CD4-positive, alpha-beta memory T cell (primary cell): ENCODE measurements at regions not wholly inside any gene's neighbourhood (a gene's known extent, or its start where the extent isn't known, plus 50 kb on each side); places are given as distances from the start of the nearest gene placed in this dataset.

ENCODE experiments used
- CTCF ChIA-PET: fragments of 350-600 bp; sonication (Branson Sonifier 250); formaldehyde crosslinking; loops from one replicate; lab custom pipeline; 2021; ENCODE audit warnings: inconsistent platforms; ENCODE audit not compliant: partially characterized antibody; lab: Charles Lee
- POLR2A ChIA-PET: fragments of 350-600 bp; sonication (Branson Sonifier 250); formaldehyde crosslinking; loops from one replicate; lab custom pipeline; 2021; ENCODE audit not compliant: partially characterized antibody; lab: Charles Lee
- DNase-seq, 5 donors: peaks; one replicate each; pipeline versions ENCODE4 v3.0.0 to v3.0.0-alpha.2; 2020 to 2022; ENCODE audit warnings: mixed read lengths in 1 of 5
- H3K27ac ChIP-seq: one replicate; pipeline ENCODE4 v1.7.0; 2013; ENCODE audit warnings: low read depth, low read length
- H3K27me3 ChIP-seq: 2 replicates; pipeline ENCODE4 v1.7.0; 2013; ENCODE audit warnings: mild to moderate bottlenecking, low read length, moderate library complexity; ENCODE audit not compliant: insufficient read depth
- H3K36me3 ChIP-seq: 2 replicates; pipeline ENCODE4 v1.7.0; 2013; ENCODE audit warnings: mild to moderate bottlenecking, low read length, moderate library complexity; ENCODE audit not compliant: insufficient read depth
- H3K4me1 ChIP-seq: 2 replicates; pipeline ENCODE4 v1.7.0; 2013; ENCODE audit warnings: mild to moderate bottlenecking, low read length, moderate library complexity; ENCODE audit not compliant: insufficient read depth
- H3K4me3 ChIP-seq, 2 donors: one replicate each; pipeline ENCODE4 v1.7.0; 2013; ENCODE audit warnings: low read length in 2 of 2, mild to moderate bottlenecking in 1 of 2
- H3K9me3 ChIP-seq, 2 donors: one replicate each; pipeline ENCODE4 v1.7.0; 2013; ENCODE audit warnings: low read length in 2 of 2, control low read depth in 1 of 2; ENCODE audit not compliant: control insufficient read depth in 1 of 2
- H3K27ac Mint-ChIP-seq, 7 donors: one replicate each; pipeline ENCODE4 v1.8.0; 2020 to 2021; ENCODE audit warnings: mixed read lengths in 7 of 7, mild to moderate bottlenecking in 6 of 7, inconsistent platforms in 3 of 7, moderate library complexity in 3 of 7
- H3K27me3 Mint-ChIP-seq, 2 donors: one replicate each; pipeline ENCODE4 v1.8.0; 2020 to 2021; ENCODE audit warnings: mixed read lengths in 2 of 2
- H3K36me3 Mint-ChIP-seq, 2 donors: one replicate each; pipeline ENCODE4 v1.8.0; 2020 to 2021; ENCODE audit warnings: mixed read lengths in 2 of 2, inconsistent platforms in 1 of 2, mild to moderate bottlenecking in 1 of 2
- H3K4me1 Mint-ChIP-seq, 4 donors: one replicate each; pipeline ENCODE4 v1.8.0; 2020 to 2021; ENCODE audit warnings: mixed read lengths in 4 of 4, mild to moderate bottlenecking in 1 of 4
- H3K4me3 Mint-ChIP-seq, 8 donors: one replicate each; pipeline ENCODE4 v1.8.0; 2020 to 2021; ENCODE audit warnings: mixed read lengths in 8 of 8, mild to moderate bottlenecking in 7 of 8, moderate library complexity in 6 of 8, inconsistent platforms in 3 of 8
- H3K9me3 Mint-ChIP-seq, 8 donors: one replicate each; pipeline ENCODE4 v1.8.0; 2020 to 2021; ENCODE audit warnings: mixed read lengths in 8 of 8, mild to moderate bottlenecking in 5 of 8, inconsistent platforms in 3 of 8, moderate library complexity in 1 of 8
- intact Hi-C: fragments of 100-400 bp; cut with micrococcal nuclease; formaldehyde crosslinking; loops from one replicate; pipeline ENCODE4 v1.15.1; 2023

DNA sequence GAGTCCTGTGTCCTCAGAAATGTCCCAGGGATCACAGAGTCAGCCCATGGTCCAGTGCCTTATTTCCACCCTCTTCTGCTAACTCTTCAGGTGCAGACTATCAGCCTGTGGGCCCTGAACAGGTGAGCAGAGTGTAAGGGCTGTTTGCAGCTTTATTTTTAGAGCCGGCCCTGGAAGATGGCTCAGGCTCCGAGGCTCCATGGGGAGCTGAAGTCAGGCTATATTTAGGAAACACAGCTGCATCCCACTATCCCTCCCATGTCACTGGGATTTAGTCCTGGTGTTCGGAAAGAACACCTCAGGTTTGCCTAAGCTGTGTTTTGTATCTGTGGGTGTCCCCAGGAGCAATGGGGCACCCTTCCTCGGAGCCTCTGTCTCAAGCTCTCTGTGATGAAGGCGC is 126.9 kb downstream of the RPS24 start:
- Histone ChIP-seq H3K9me3 (no peaks in the 10 kb centered on the region), H3K36me3 (no peaks in the 10 kb centered on the region), H3K27ac (no peak overlapping the region), H3K4me3 (no peak overlapping the region), H3K4me1 (no peaks in the 10 kb centered on the region), H3K27me3 (no peaks in the 10 kb centered on the region)
- Mint-ChIP-seq H3K4me1 (no peaks in the 10 kb centered on the region), H3K36me3 (no peaks in the 10 kb centered on the region), H3K27ac (no peak overlapping the region), H3K27me3 (peaks cover 4 to 14% of the 10 kb centered on the region in 2 donors), H3K4me3 (no peak overlapping the region), H3K9me3 (peaks cover 2 to 15% (median 7%) of the 10 kb centered on the region in 8 donors)
- no peak for DNase-seq
- intact Hi-C loops, result no loop called here
- CTCF ChIA-PET, result no interaction called here
- POLR2A ChIA-PET, result no interaction called here

DNA sequence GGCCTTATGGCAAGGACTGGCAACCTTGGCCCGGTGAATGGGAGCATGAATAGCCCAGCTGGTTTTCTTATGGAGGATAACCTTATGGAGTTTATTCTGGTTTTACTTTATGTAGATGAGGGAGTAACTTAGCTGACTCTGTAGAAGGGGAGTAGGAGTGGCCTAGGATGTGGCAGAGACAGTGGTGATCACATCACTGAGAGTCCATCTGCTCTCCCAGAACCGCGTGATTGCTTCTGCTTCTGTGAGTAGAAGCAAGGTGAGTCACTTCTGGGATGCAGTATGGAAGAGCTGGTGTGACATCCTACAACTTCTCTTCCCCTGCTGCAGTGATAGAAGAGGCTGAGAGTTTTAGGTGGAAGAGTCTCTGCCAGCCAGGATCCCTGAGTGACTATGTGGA is 129.2 kb downstream of the RPS24 start:
- H3K27ac Mint-ChIP-seq, result no peak overlapping the region
- POLR2A ChIA-PET, result no interaction called here

DNA sequence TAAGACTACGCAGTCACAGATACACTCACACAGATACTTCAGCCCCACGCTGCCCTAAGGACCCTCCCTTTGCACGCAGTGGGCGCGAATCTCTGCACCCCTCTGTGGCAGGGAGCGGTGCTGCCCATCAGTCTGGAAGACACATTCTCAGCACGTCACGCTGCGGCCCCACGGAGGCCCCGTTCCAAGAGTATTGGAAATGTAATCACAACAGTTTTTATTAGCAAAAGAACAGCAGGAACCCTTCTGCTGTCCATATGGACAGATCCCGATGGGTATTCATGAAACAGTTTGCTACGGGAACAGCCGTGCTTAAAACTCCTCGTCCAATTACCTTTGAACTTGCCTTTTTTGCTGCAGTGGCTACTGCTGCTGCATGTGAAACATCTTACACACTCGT is 131.0 kb downstream of the RPS24 start:
- Mint-ChIP-seq H3K4me1 (no peaks in the 10 kb centered on the region), H3K27me3 (peaks cover 0 to 6% of the 10 kb centered on the region in 2 donors), H3K9me3 (peaks cover 2 to 12% (median 7%) of the 10 kb centered on the region in 8 donors), H3K4me3 (no peak overlapping the region), H3K36me3 (no peaks in the 10 kb centered on the region), H3K27ac (no peak overlapping the region)
- H3K4me1 ChIP-seq, result no peaks in the 10 kb centered on the region
- H3K36me3 ChIP-seq, result no peaks in the 10 kb centered on the region
- no peaks in the 10 kb centered on the region for H3K27me3 ChIP-seq
- intact Hi-C loops, result no loop called here
- no peaks in the 10 kb centered on the region for H3K9me3 ChIP-seq
- H3K4me3 ChIP-seq, result no peak overlapping the region
- no peak overlapping the region for H3K27ac ChIP-seq
- no peak for DNase-seq
- ChIA-PET CTCF (no interaction called here), POLR2A (no interaction called here)

More for the DNA sequence above, 129.2 kb downstream of the RPS24 start:
- H3K4me3 Mint-ChIP-seq, result no peak overlapping the region
- Histone ChIP-seq H3K27me3 (no peaks in the 10 kb centered on the region), H3K36me3 (no peaks in the 10 kb centered on the region), H3K9me3 (no peaks in the 10 kb centered on the region), H3K4me1 (no peaks in the 10 kb centered on the region), H3K27ac (no peak overlapping the region), H3K4me3 (no peak overlapping the region)
- CTCF ChIA-PET, result no interaction called here
- no peaks in the 10 kb centered on the region for H3K4me1 Mint-ChIP-seq
- DNase-seq, result no peak
- peaks cover 2 to 15% (median 7%) of the 10 kb centered on the region in 8 donors for H3K9me3 Mint-ChIP-seq
- no peaks in the 10 kb centered on the region for H3K36me3 Mint-ChIP-seq
- intact Hi-C loops, result no loop called here
- H3K27me3 Mint-ChIP-seq, result peaks cover 4 to 12% of the 10 kb centered on the region in 2 donors

DNA sequence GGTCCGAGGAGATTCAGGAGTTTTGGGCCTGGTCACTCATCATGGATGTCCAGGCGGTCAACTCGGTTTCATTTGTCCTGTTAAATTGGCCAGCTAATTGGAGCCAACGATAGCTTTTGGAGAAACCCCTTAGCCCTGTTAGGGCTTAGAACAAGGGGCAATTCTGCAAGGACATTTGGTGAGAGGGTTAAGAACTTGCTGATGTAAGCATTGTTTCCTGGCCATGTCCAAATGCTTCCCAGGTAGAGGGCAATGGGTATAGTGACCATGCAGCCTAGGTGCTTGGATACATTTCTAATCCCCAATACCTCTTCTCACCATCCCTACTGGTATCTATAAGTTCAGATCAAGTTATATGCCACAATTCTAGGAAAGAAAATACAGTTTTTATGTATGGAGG is 131.5 kb downstream of the RPS24 start:
- H3K4me1 ChIP-seq, result no peaks in the 10 kb centered on the region
- no peaks in the 10 kb centered on the region for H3K9me3 ChIP-seq
- POLR2A ChIA-PET, result no interaction called here
- Mint-ChIP-seq H3K4me3 (no peak overlapping the region), H3K27ac (no peak overlapping the region), H3K27me3 (peaks cover 0 to 4% of the 10 kb centered on the region in 2 donors), H3K9me3 (peaks cover 2 to 13% (median 7%) of the 10 kb centered on the region in 8 donors), H3K4me1 (no peaks in the 10 kb centered on the region), H3K36me3 (no peaks in the 10 kb centered on the region)
- no peak overlapping the region for H3K4me3 ChIP-seq
- CTCF ChIA-PET, result no interaction called here
- H3K36me3 ChIP-seq, result no peaks in the 10 kb centered on the region
- intact Hi-C loops, result no loop called here
- no peak for DNase-seq
- H3K27ac ChIP-seq, result no peak overlapping the region
- no peaks in the 10 kb centered on the region for H3K27me3 ChIP-seq

DNA sequence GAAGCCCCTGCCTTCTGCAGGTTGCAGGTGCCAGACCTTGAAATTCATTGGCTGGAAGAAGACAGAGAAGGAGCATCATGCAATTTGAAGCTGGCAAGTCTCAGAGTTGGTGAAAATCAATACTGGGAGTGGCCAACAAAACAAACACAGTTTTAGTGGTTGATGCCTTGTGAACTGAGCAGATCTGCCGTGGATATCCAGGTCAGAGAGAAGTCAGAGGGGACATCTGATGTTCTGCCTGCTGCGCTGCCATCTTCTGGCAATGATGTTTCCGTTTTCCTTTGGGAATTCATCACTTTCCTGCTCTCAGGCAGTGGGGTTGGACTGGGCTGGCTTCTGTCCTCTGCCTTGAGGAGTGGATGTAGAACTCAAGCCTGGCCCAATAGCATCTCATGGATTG is 132.0 kb downstream of the RPS24 start:
- Histone ChIP-seq H3K27me3 (no peaks in the 10 kb centered on the region), H3K4me1 (no peaks in the 10 kb centered on the region), H3K4me3 (no peak overlapping the region), H3K9me3 (no peaks in the 10 kb centered on the region), H3K36me3 (no peaks in the 10 kb centered on the region), H3K27ac (no peak overlapping the region)
- Mint-ChIP-seq H3K27ac (no peak overlapping the region), H3K9me3 (peaks cover 2 to 13% (median 7%) of the 10 kb centered on the region in 8 donors), H3K4me3 (no peak overlapping the region), H3K36me3 (no peaks in the 10 kb centered on the region), H3K4me1 (no peaks in the 10 kb centered on the region), H3K27me3 (peaks cover 0 to 4% of the 10 kb centered on the region in 2 donors)
- DNase-seq, result no peak
- intact Hi-C loops, result no loop called here
- ChIA-PET CTCF (no interaction called here), POLR2A (no interaction called here)

DNA sequence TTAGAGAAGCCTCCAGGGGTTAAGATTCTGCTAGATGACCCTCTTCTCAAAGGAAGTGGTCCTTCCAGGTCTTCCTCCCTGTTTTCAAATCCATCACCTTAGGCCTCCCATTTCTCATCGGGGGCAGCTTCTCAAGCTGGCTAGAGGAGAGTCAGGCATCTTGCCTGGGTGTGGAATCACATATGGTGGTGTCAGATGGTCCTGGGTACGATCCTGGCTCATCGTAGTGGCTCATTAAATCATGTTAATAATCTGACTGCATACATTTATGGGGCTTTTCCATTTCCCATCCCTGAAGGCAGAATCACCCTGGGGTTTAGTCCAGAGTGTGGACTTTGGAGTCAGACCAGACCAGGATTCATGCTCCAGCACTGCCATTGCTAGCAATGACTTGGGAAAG is 132.6 kb downstream of the RPS24 start:
- H3K9me3 ChIP-seq, result no peaks in the 10 kb centered on the region
- no peak overlapping the region for H3K4me3 ChIP-seq
- no peaks in the 10 kb centered on the region for H3K27me3 ChIP-seq
- H3K4me1 Mint-ChIP-seq, result no peaks in the 10 kb centered on the region
- no peak overlapping the region for H3K4me3 Mint-ChIP-seq
- H3K27ac ChIP-seq, result no peak overlapping the region
- intact Hi-C loops, result no loop called here
- ChIA-PET CTCF (no interaction called here), POLR2A (no interaction called here)
- peaks cover 2 to 13% (median 7%) of the 10 kb centered on the region in 8 donors for H3K9me3 Mint-ChIP-seq
- peaks cover 0 to 4% of the 10 kb centered on the region in 2 donors for H3K27me3 Mint-ChIP-seq
- H3K4me1 ChIP-seq, result no peaks in the 10 kb centered on the region
- no peaks in the 10 kb centered on the region for H3K36me3 Mint-ChIP-seq
- no peak for DNase-seq
- no peaks in the 10 kb centered on the region for H3K36me3 ChIP-seq
- no peak overlapping the region for H3K27ac Mint-ChIP-seq

DNA sequence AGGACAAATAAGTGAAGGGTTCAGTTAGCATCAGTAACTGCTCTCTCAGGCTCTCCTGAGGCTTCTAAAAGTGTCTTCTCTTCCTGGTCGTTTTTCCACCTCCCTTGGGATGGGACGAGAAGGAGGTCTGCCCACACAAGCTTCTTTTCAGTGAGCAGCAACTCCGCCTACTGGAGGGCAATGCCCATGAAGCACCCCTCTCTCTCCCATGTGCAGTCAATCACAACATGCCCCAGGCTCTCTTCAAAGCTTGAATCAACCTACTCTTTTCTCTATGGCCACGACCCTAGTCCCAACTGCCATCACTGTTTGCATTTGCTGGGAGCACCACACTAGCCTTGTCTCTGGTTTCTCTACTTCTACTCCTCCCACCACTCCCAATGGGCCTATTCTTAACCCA is 135.6 kb downstream of the RPS24 start:
- DNase-seq, result no peak
- Histone ChIP-seq H3K27me3 (no peaks in the 10 kb centered on the region), H3K9me3 (no peaks in the 10 kb centered on the region), H3K4me3 (no peak overlapping the region), H3K4me1 (no peaks in the 10 kb centered on the region), H3K27ac (no peak overlapping the region), H3K36me3 (no peaks in the 10 kb centered on the region)
- peaks cover 0 to 2% (median 0%) of the 10 kb centered on the region in 8 donors for H3K9me3 Mint-ChIP-seq
- H3K4me1 Mint-ChIP-seq, result no peaks in the 10 kb centered on the region
- CTCF ChIA-PET, result no interaction called here
- H3K36me3 Mint-ChIP-seq, result no peaks in the 10 kb centered on the region
- H3K27me3 Mint-ChIP-seq, result no peaks in the 10 kb centered on the region
- intact Hi-C loops, result no loop called here
- H3K27ac Mint-ChIP-seq, result peak overlapping the region in 1 of 7 donors; percentile 10
- POLR2A ChIA-PET, result no interaction called here
- H3K4me3 Mint-ChIP-seq, result no peak overlapping the region

DNA sequence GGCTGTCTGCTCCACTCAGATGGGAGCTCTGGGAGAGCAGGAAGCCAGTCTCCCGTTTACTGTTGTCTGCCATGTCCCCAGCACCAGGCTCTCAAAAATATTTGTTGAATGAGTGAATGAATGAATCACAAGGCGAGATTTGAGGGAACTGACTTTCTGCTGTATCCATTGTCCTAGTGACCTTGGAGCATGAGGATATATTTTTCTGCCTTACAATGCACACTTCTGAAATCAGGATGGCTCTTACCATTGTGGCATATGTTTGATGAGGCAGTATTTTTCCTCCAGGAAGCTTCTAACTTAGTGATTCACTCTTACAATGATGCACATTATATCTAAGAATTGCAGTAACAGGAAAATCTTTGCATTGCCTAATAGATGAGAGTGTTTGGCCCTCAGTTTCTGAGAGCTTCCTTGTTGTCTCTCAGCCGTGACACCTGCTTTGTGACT is 136.4 kb downstream of the RPS24 start:
- H3K4me3 ChIP-seq, result no peak overlapping the region
- DNase-seq, result no peak
- no peaks in the 10 kb centered on the region for H3K4me1 ChIP-seq
- H3K27ac ChIP-seq, result no peak overlapping the region
- Mint-ChIP-seq H3K4me3 (no peak overlapping the region), H3K27me3 (no peaks in the 10 kb centered on the region), H3K36me3 (no peaks in the 10 kb centered on the region), H3K4me1 (no peaks in the 10 kb centered on the region), H3K9me3 (peaks cover 0 to 2% (median 0%) of the 10 kb centered on the region in 8 donors), H3K27ac (no peak overlapping the region)
- no peaks in the 10 kb centered on the region for H3K36me3 ChIP-seq
- ChIA-PET POLR2A (no interaction called here), CTCF (no interaction called here)
- H3K9me3 ChIP-seq, result no peaks in the 10 kb centered on the region
- intact Hi-C loops, result no loop called here
- no peaks in the 10 kb centered on the region for H3K27me3 ChIP-seq
